ENCODE measurements at regions not wholly inside any gene's neighbourhood (a gene's known extent, or its start where the extent isn't known, plus 50 kb on each side); places are given as distances from the start of the nearest gene placed in this dataset.

DNA sequence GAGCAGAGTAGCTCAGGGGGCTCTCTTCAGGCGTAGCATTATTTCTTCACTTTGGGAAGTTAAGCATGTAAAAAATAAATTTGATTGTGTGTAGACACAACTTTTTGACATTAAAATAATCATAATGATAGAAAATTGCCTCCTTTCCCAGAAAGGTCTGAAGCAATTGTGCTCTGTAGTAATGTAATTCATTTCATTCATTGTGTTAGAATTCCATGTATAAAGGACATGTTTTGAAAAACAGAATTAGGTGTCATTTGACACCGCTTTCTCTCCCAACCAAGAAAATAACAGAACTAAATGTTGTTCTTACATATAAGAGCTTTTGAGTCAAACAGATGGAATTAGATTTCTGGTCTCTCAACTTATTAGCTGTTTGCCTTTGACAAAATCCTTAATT lies 1064.2 kb upstream of the FAM98A start:
- H3F3A ChIP-seq (ENCODE audit: low read depth) = no peaks in the 10 kb centered on the region
- no peaks in the 10 kb centered on the region for H3K36me3 ChIP-seq (ENCODE audit: insufficient read depth, low read length)
- no peak overlapping the region for H3K9ac ChIP-seq (ENCODE audit: low read depth, low read length, poor library complexity, severe bottlenecking)
- H4K20me1 ChIP-seq (ENCODE audit: insufficient read depth, low read length, poor library complexity, severe bottlenecking) = no peaks in the 10 kb centered on the region
- H3K4me3 ChIP-seq (ENCODE audit: low read length, poor library complexity, severe bottlenecking) = no peak overlapping the region
- H3K9me2 ChIP-seq (replicated peaks; ENCODE audit: low read depth, low read length) = no peaks in the 10 kb centered on the region
- no peaks in the 10 kb centered on the region for H3K4me1 ChIP-seq (ENCODE audit: insufficient read depth, low read length, poor library complexity, severe bottlenecking)
- TF ChIP-seq EZH2phosphoT487 (IDR thresholded peaks at IDR 0.05; ENCODE audit: borderline replicate concordance) = no peak
- TF ChIP-seq, protein P1, sequence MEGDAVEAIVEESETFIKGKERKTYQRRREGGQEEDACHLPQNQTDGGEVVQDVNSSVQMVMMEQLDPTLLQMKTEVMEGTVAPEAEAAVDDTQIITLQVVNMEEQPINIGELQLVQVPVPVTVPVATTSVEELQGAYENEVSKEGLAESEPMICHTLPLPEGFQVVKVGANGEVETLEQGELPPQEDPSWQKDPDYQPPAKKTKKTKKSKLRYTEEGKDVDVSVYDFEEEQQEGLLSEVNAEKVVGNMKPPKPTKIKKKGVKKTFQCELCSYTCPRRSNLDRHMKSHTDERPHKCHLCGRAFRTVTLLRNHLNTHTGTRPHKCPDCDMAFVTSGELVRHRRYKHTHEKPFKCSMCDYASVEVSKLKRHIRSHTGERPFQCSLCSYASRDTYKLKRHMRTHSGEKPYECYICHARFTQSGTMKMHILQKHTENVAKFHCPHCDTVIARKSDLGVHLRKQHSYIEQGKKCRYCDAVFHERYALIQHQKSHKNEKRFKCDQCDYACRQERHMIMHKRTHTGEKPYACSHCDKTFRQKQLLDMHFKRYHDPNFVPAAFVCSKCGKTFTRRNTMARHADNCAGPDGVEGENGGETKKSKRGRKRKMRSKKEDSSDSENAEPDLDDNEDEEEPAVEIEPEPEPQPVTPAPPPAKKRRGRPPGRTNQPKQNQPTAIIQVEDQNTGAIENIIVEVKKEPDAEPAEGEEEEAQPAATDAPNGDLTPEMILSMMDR (conservative IDR thresholded peaks at IDR 0.05; ENCODE audit: low read length) = no peak
- no peaks in the 10 kb centered on the region for H3K79me2 ChIP-seq (ENCODE audit: insufficient read depth, low read length)
- no peak overlapping the region for H2AFZ ChIP-seq (ENCODE audit: low read length)
- no peaks in the 10 kb centered on the region for H3K9me3 ChIP-seq (ENCODE audit: insufficient read depth, low read depth, low read length)
- H3K27me3 ChIP-seq (ENCODE audit: insufficient read depth, low read length, poor library complexity, severe bottlenecking) = no peaks in the 10 kb centered on the region
- H3K4me2 ChIP-seq (ENCODE audit: low read depth, low read length, poor library complexity, severe bottlenecking) = no peak overlapping the region

DNA sequence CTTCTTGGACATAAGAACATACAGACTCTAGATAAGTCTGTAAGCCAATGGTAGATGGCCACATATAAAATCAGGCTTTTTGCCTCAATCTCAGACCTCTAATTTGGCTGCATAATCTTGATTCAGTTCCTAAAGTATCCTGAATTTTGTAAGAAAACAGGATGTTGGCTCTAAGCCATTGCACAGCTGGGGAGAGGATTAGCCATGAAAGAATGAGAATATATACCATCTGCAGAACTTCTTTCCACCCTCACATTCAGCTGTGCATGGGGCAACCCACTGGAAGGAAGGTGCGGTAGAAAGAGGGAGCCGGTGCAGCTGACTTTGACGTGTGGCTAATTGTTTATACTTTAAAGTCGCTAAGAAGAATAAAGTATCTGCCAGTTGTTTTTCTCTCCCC lies 1061.6 kb upstream of the FAM98A start:
- Histone ChIP-seq H3K27me3 (ENCODE audit: insufficient read depth, low read length, poor library complexity, severe bottlenecking) (no peaks in the 10 kb centered on the region), H4K20me1 (ENCODE audit: insufficient read depth, low read length, poor library complexity, severe bottlenecking) (no peaks in the 10 kb centered on the region), H3K4me2 (ENCODE audit: low read depth, low read length, poor library complexity, severe bottlenecking) (no peak overlapping the region), H3K9me2 (replicated peaks; ENCODE audit: low read depth, low read length) (no peaks in the 10 kb centered on the region), H3K79me2 (ENCODE audit: insufficient read depth, low read length) (no peaks in the 10 kb centered on the region), H3K9me3 (ENCODE audit: insufficient read depth, low read depth, low read length) (no peaks in the 10 kb centered on the region), H3K9ac (ENCODE audit: low read depth, low read length, poor library complexity, severe bottlenecking) (no peak overlapping the region), H3K4me3 (ENCODE audit: low read length, poor library complexity, severe bottlenecking) (no peak overlapping the region), H3F3A (ENCODE audit: low read depth) (no peaks in the 10 kb centered on the region), H2AFZ (ENCODE audit: low read length) (no peak overlapping the region), H3K4me1 (ENCODE audit: insufficient read depth, low read length, poor library complexity, severe bottlenecking) (no peaks in the 10 kb centered on the region), H3K36me3 (ENCODE audit: insufficient read depth, low read length) (no peaks in the 10 kb centered on the region)
- TF ChIP-seq, protein P1 (conservative IDR thresholded peaks at IDR 0.05; ENCODE audit: low read length) = no peak
- TF ChIP-seq EZH2phosphoT487 (IDR thresholded peaks at IDR 0.05; ENCODE audit: borderline replicate concordance) = no peak

DNA sequence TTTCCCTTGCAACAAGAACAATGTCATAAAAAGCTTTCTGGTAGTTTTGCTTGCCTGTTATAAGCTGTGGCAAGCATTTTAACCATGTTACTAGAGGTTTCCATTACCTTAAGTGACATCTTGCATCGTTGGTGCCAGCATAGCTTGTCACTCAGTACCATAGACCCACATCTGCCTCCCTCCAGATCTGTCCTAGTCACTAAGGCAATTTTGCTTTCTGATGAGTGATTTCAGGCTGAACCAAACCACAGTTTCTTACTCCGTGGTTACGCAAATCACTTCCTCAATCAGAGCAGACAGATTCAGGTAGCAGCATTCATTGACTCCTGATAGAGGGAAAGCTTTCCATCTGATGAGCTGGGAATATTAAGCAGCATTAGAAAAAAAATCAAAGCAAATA lies 1057.5 kb upstream of the FAM98A start:
- Histone ChIP-seq H3K9me3 (ENCODE audit: insufficient read depth, low read depth, low read length) (no peaks in the 10 kb centered on the region), H3K4me1 (ENCODE audit: insufficient read depth, low read length, poor library complexity, severe bottlenecking) (no peaks in the 10 kb centered on the region), H2AFZ (ENCODE audit: low read length) (no peak overlapping the region), H3F3A (ENCODE audit: low read depth) (no peaks in the 10 kb centered on the region), H3K9me2 (replicated peaks; ENCODE audit: low read depth, low read length) (no peaks in the 10 kb centered on the region), H3K4me3 (ENCODE audit: low read length, poor library complexity, severe bottlenecking) (no peak overlapping the region), H3K4me2 (ENCODE audit: low read depth, low read length, poor library complexity, severe bottlenecking) (no peak overlapping the region), H3K36me3 (ENCODE audit: insufficient read depth, low read length) (no peaks in the 10 kb centered on the region), H4K20me1 (ENCODE audit: insufficient read depth, low read length, poor library complexity, severe bottlenecking) (no peaks in the 10 kb centered on the region), H3K9ac (ENCODE audit: low read depth, low read length, poor library complexity, severe bottlenecking) (no peak overlapping the region), H3K27me3 (ENCODE audit: insufficient read depth, low read length, poor library complexity, severe bottlenecking) (no peaks in the 10 kb centered on the region), H3K79me2 (ENCODE audit: insufficient read depth, low read length) (no peaks in the 10 kb centered on the region)
- no peak for TF ChIP-seq EZH2phosphoT487 (IDR thresholded peaks at IDR 0.05; ENCODE audit: borderline replicate concordance)
- TF ChIP-seq, protein P1 (conservative IDR thresholded peaks at IDR 0.05; ENCODE audit: low read length) = no peak
